H1 (cell line): ENCODE measurements at regions not wholly inside any gene's neighbourhood (a gene's known extent, or its start where the extent isn't known, plus 50 kb on each side); places are given as distances from the start of the nearest gene placed in this dataset.

Experiments
- CTCF ChIA-PET: fragments of 300-600 bp; sonication (Branson Sonifier 250); formaldehyde crosslinking; loops from one replicate; lab custom pipeline; 2021; ENCODE audit not compliant: partially characterized antibody; lab: Charles Lee
- POLR2A ChIA-PET: fragments of 300-600 bp; sonication (Branson Sonifier 250); formaldehyde crosslinking; loops from one replicate; lab custom pipeline; 2021; ENCODE audit warnings: inconsistent platforms; ENCODE audit not compliant: partially characterized antibody; lab: Charles Lee
- DNase-seq, 2 experiments: peaks; one replicate each; pipeline versions ENCODE4 v3.0.0 to v3.0.0-alpha.2; 2010 to 2022; ENCODE audit warnings: low spot score in 2 of 2, low read depth in 1 of 2, mixed read lengths in 1 of 2
- FAIRE-seq: peaks from 2 replicates; lab custom pipeline; 2011; peaks lifted over from hg19 to GRCh38; lab: Jason Lieb, UNC
- H2AFZ ChIP-seq: 2 replicates; pipeline ENCODE4 v1.8.1; 2012; ENCODE audit warnings: low read length, inconsistent platforms
- H2AK5ac ChIP-seq: 2 replicates; pipeline ENCODE4 v1.6.1; 2013; ENCODE audit warnings: low read depth, low read length
- H2BK120ac ChIP-seq: replicated peaks from 2 replicates; pipeline ENCODE3; 2013; ENCODE audit warnings: low read depth, low read length, inconsistent platforms
- H2BK12ac ChIP-seq: 2 replicates; pipeline ENCODE4 v1.6.1; 2013; ENCODE audit warnings: low read depth, low read length
- H2BK15ac ChIP-seq: 2 replicates; pipeline ENCODE4 v1.6.1; 2013; ENCODE audit warnings: low read length
- H2BK20ac ChIP-seq: 2 replicates; pipeline ENCODE4 v1.6.1; 2013; ENCODE audit warnings: low read length
- H2BK5ac ChIP-seq: 2 replicates; pipeline ENCODE4 v1.6.1; 2013; ENCODE audit warnings: low read depth, low read length
- H3K14ac ChIP-seq: 2 replicates; pipeline ENCODE4 v1.6.1; 2013; ENCODE audit warnings: inconsistent platforms; ENCODE audit not compliant: insufficient read length
- H3K18ac ChIP-seq: 2 replicates; pipeline ENCODE4 v1.6.1; 2013; ENCODE audit warnings: low read length; ENCODE audit errors: extremely low read depth
- H3K23ac ChIP-seq: 2 replicates; pipeline ENCODE4 v1.6.1; 2013; ENCODE audit warnings: inconsistent platforms; ENCODE audit not compliant: insufficient read length
- H3K23me2 ChIP-seq: 2 replicates; pipeline ENCODE4 v1.6.1; 2013; ENCODE audit warnings: low read depth, low read length
- H3K27ac ChIP-seq: 2 replicates; pipeline ENCODE4 v1.6.1; 2011; ENCODE audit warnings: low read depth, low read length, inconsistent platforms
- H3K27me3 ChIP-seq, 4 experiments: replicated peaks in 1 of 4; 1 replicate in 1 of 4; 2 replicates in 3 of 4; pipeline versions ENCODE4 v1.6.1 to v1.8.1; 2011 to 2013; ENCODE audit warnings: low read length in 3 of 4, mild to moderate bottlenecking in 3 of 4, inconsistent platforms in 2 of 4, mixed read lengths in 2 of 4, moderate library complexity in 1 of 4; ENCODE audit not compliant: control insufficient read depth in 3 of 4, insufficient read depth in 3 of 4; ENCODE audit errors: extremely low read depth in 1 of 4
- H3K36me3 ChIP-seq, 4 experiments: 2 replicates each; pipeline versions ENCODE4 v1.6.1 to v1.8.1; 2011 to 2013; ENCODE audit warnings: mild to moderate bottlenecking in 4 of 4, low read length in 3 of 4, moderate library complexity in 2 of 4, control low read depth in 1 of 4, inconsistent platforms in 1 of 4; ENCODE audit not compliant: insufficient read depth in 4 of 4, control insufficient read depth in 2 of 4
- H3K4ac ChIP-seq: replicated peaks from 2 replicates; pipeline ENCODE3; 2013; ENCODE audit warnings: low read length, low read depth, mixed read lengths, inconsistent platforms; ENCODE audit not compliant: insufficient read length
- H3K4me1 ChIP-seq, 4 experiments: replicated peaks in 1 of 4; 1 replicate in 1 of 4; 2 replicates in 3 of 4; pipeline versions ENCODE4 v1.6.1 to v1.8.1; 2011 to 2013; ENCODE audit warnings: low read length in 3 of 4, inconsistent platforms in 2 of 4, mixed read lengths in 1 of 4; ENCODE audit not compliant: insufficient read depth in 4 of 4, control insufficient read depth in 3 of 4
- H3K4me2 ChIP-seq, 2 experiments: 2 replicates each; pipeline versions ENCODE4 v1.6.1 to v1.8.1; 2011 to 2013; ENCODE audit warnings: low read depth in 2 of 2, low read length in 2 of 2, control low read depth in 1 of 2, inconsistent platforms in 1 of 2, mild to moderate bottlenecking in 1 of 2; ENCODE audit not compliant: insufficient read depth in 1 of 2
- H3K4me3 ChIP-seq, 4 experiments: fragments of 200-600, 300-600 bp in 1 of 4; sonication (generic), shearing (Covaris generic), sonication (Bioruptor Twin) in 1 of 4; 2 replicates each; pipeline versions ENCODE4 v1.5.1 to v1.8.1; 2011 to 2016; ENCODE audit warnings: low read length in 4 of 4, low read depth in 3 of 4, control low read depth in 2 of 4, inconsistent platforms in 2 of 4, mild to moderate bottlenecking in 2 of 4, mixed read lengths in 1 of 4, moderate library complexity in 1 of 4; ENCODE audit not compliant: insufficient read depth in 2 of 4; ENCODE audit errors: extremely low read depth in 1 of 4
- H3K56ac ChIP-seq: replicated peaks from 2 replicates; pipeline ENCODE3; 2013; ENCODE audit warnings: low read depth, mild to moderate bottlenecking, mixed read lengths, low read length, inconsistent platforms; ENCODE audit not compliant: insufficient read length
- H3K79me1 ChIP-seq: 2 replicates; pipeline ENCODE4 v1.6.1; 2013; ENCODE audit warnings: low read depth, low read length, control low read depth
- H3K79me2 ChIP-seq, 2 experiments: 2 replicates each; pipeline versions ENCODE4 v1.6.1 to v1.8.1; 2012 to 2013; ENCODE audit warnings: low read length in 2 of 2, mild to moderate bottlenecking in 2 of 2, inconsistent platforms in 1 of 2; ENCODE audit not compliant: insufficient read depth in 2 of 2, control insufficient read depth in 1 of 2
- H3K9ac ChIP-seq, 4 experiments: replicated peaks in 1 of 4; 1 replicate in 1 of 4; 2 replicates in 3 of 4; pipeline versions ENCODE4 v1.6.1 to v1.8.1; 2011 to 2013; ENCODE audit warnings: low read depth in 3 of 4, low read length in 3 of 4, control low read depth in 2 of 4, mild to moderate bottlenecking in 2 of 4, moderate library complexity in 2 of 4, inconsistent platforms in 1 of 4; ENCODE audit errors: extremely low read depth in 1 of 4
- H3K9me3 ChIP-seq, 2 experiments: 2 replicates each; pipeline versions ENCODE4 v1.6.1 to v1.8.1; 2012 to 2013; ENCODE audit warnings: mild to moderate bottlenecking in 2 of 2, moderate library complexity in 2 of 2, control low read depth in 1 of 2, inconsistent platforms in 1 of 2, low read depth in 1 of 2, low read length in 1 of 2, mixed read lengths in 1 of 2; ENCODE audit not compliant: insufficient read depth in 2 of 2
- H4K20me1 ChIP-seq, 2 experiments: replicated peaks in 1 of 2; 2 replicates each; pipeline versions ENCODE3 to v1.8.1; 2011 to 2013; ENCODE audit warnings: inconsistent platforms in 2 of 2, low read length in 2 of 2, mild to moderate bottlenecking in 1 of 2; ENCODE audit not compliant: insufficient read depth in 2 of 2, control insufficient read depth in 1 of 2
- H4K5ac ChIP-seq: 2 replicates; pipeline ENCODE4 v1.6.1; 2013; ENCODE audit warnings: low read length, low read depth, mixed read lengths, inconsistent platforms; ENCODE audit not compliant: insufficient read length
- H4K8ac ChIP-seq: 2 replicates; pipeline ENCODE4 v1.8.0; 2013; ENCODE audit warnings: mild to moderate bottlenecking, moderate library complexity, low read length, inconsistent platforms; ENCODE audit not compliant: insufficient read depth; ENCODE audit errors: extremely low read depth
- H4K91ac ChIP-seq: replicated peaks from 2 replicates; pipeline ENCODE3; 2013; ENCODE audit warnings: low read length, mixed read lengths, inconsistent platforms; ENCODE audit not compliant: insufficient read length
- GTF2F1 ChIP-seq: IDR thresholded peaks from 2 replicates; pipeline ENCODE4 v1.6.1; 2012; ENCODE audit warnings: low read depth, low read length, improper control_type of control experiment, borderline replicate concordance
- WGBS, 2 experiments: shearing (Covaris generic) in 1 of 2; methylation state at CpG; one replicate each; pipeline versions ENCODE4 v1.1.6 to v1.1.7; 2013 to 2015; ENCODE audit warnings: low lambda C conversion rate in 2 of 2, mixed read lengths in 2 of 2, inconsistent platforms in 1 of 2, low coverage in 1 of 2, missing lambda C conversion rate in 1 of 2; ENCODE audit not compliant: insufficient replicate concordance in 2 of 2, insufficient coverage in 1 of 2, insufficient read length in 1 of 2; ENCODE audit errors: extremely low coverage in 1 of 2, missing lambda C conversion rate in 1 of 2; 5-methylcytosine and 5-hydroxymethylcytosine counted together

DNA sequence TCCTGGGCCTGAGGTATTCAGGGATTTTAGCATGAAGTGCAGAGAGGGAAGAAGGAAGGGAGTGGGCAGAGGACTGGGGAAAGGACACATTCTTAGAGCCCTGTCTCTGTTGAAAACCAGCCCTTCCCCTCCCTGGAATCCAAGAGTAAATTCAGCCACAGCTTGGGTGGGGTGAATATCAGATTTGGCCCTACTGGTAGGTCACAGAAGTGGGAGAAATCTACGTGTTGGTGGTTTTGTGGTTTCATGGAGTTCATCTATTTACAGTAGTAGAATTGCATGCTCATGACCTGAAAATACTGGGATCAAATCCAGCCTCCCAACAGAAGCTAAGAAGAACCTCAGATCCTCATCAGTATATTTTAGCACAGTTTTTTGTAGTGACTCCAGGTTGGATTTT, 404.4 kb downstream of the BMP2 start:
- no peak overlapping the region for H3K4me3 ChIP-seq
- FAIRE-seq (no peak), DNase-seq (no peak)
- no peak overlapping the region for H3K4me2 ChIP-seq
- H3K56ac ChIP-seq, result no peak overlapping the region
- TF ChIP-seq GTF2F1, result no peak
- H3K18ac ChIP-seq, result no peak overlapping the region
- H4K91ac ChIP-seq, result no peak overlapping the region
- H4K20me1 ChIP-seq, result no peaks in the 10 kb centered on the region
- H3K23ac ChIP-seq, result no peak overlapping the region
- H2AFZ ChIP-seq, result peak overlapping the region; percentile 82
- no peak overlapping the region for H2BK12ac ChIP-seq
- H3K4me1 ChIP-seq, result no peaks in the 10 kb centered on the region
- no peak overlapping the region for H4K5ac ChIP-seq
- H2BK20ac ChIP-seq, result no peak overlapping the region
- H3K27me3 ChIP-seq, result no peaks in the 10 kb centered on the region
- H3K4ac ChIP-seq, result no peak overlapping the region
- no peak overlapping the region for H2BK120ac ChIP-seq
- H3K79me2 ChIP-seq, result no peaks in the 10 kb centered on the region
- ChIA-PET POLR2A (no interaction called here), CTCF (interaction anchor here (1.2 to 1.5 kb wide), 2 partner anchors 10 to 69 kb away, joined by 3 to 5 read pairs; no protein-coding TSS in a partner anchor)
- 89% methylated on average over 1 of the region's 1 CpG; no CpG with 5 or more reads in 1 of the 2 experiments for WGBS, 2 experiments
- no peak overlapping the region for H2AK5ac ChIP-seq
- peaks cover 7% of the 10 kb centered on the region in 2 experiments; a peak in 2 of 4 replicates for H3K9me3 ChIP-seq
- H4K8ac ChIP-seq, result no peak overlapping the region
- H2BK15ac ChIP-seq, result no peak overlapping the region
- H3K14ac ChIP-seq, result no peak overlapping the region
- H3K36me3 ChIP-seq, result no peaks in the 10 kb centered on the region
- no peak overlapping the region for H3K27ac ChIP-seq
- no peak overlapping the region for H3K9ac ChIP-seq
- H3K23me2 ChIP-seq, result no peaks in the 10 kb centered on the region
- H3K79me1 ChIP-seq, result no peaks in the 10 kb centered on the region
- no peak overlapping the region for H2BK5ac ChIP-seq
